Neural progenitor cell (in vitro differentiated cells): ENCODE measurements at regions not wholly inside any gene's neighbourhood (a gene's known extent, or its start where the extent isn't known, plus 50 kb on each side); places are given as distances from the start of the nearest gene placed in this dataset.

Source experiments
- DNase-seq: peaks from one replicate; pipeline ENCODE4 v3.0.0-alpha.2; 2016; ENCODE audit warnings: low spot score
- H2AFZ ChIP-seq: fragments of 200-600 bp; sonication (generic); replicated peaks from 2 replicates; pipeline ENCODE4 v1.6.1; 2016; ENCODE audit warnings: antibody characterized with exemption
- H3F3A ChIP-seq: fragments of 200-600 bp; sonication (generic); 2 replicates; pipeline ENCODE4 v1.6.1; 2016; ENCODE audit warnings: antibody characterized with exemption, low read depth
- H3K27ac ChIP-seq: fragments of 200-600 bp; sonication (generic); 2 replicates; pipeline ENCODE4 v1.5.1; 2016; ENCODE audit warnings: mild to moderate bottlenecking
- H3K27me3 ChIP-seq: fragments of 200-600 bp; sonication (generic); 2 replicates; pipeline ENCODE4 v1.6.1; 2016; ENCODE audit warnings: mild to moderate bottlenecking, moderate library complexity
- H3K36me3 ChIP-seq: fragments of 200-600 bp; sonication (generic); 2 replicates; pipeline ENCODE4 v1.5.1; 2016
- H3K4me1 ChIP-seq: fragments of 200-600 bp; sonication (generic); 2 replicates; pipeline ENCODE4 v1.6.1; 2016; ENCODE audit warnings: mixed run types
- H3K4me2 ChIP-seq: fragments of 200-600 bp; sonication (generic); 2 replicates; pipeline ENCODE4 v1.6.1; 2016
- H3K4me3 ChIP-seq: fragments of 200-600 bp; sonication (generic); 2 replicates; pipeline ENCODE4 v1.5.1; 2016
- H3K79me2 ChIP-seq: fragments of 200-600 bp; sonication (generic); 2 replicates; pipeline ENCODE4 v1.6.1; 2016; ENCODE audit warnings: low read depth
- H3K9ac ChIP-seq: fragments of 200-600 bp; sonication (generic); 2 replicates; pipeline ENCODE4 v1.6.1; 2016
- H3K9me3 ChIP-seq: fragments of 200-600 bp; sonication (generic); 2 replicates; pipeline ENCODE4 v1.5.1; 2016; ENCODE audit warnings: low read depth
- H4K20me1 ChIP-seq: fragments of 200-600 bp; sonication (generic); 2 replicates; pipeline ENCODE4 v1.6.1; 2016; ENCODE audit warnings: low read depth
- H3K27ac Mint-ChIP-seq: 3 replicates; pipeline ENCODE4 v1.8.0; 2021; ENCODE audit warnings: mixed read lengths
- H3K27me3 Mint-ChIP-seq: 2 replicates; pipeline ENCODE4 v1.8.0; 2022; ENCODE audit warnings: low read depth, mild to moderate bottlenecking, inconsistent platforms, moderate library complexity, mixed read lengths; ENCODE audit not compliant: insufficient read depth
- H3K36me3 Mint-ChIP-seq: 3 replicates; pipeline ENCODE4 v1.8.0; 2021; ENCODE audit warnings: mixed read lengths
- H3K4me1 Mint-ChIP-seq: 3 replicates; pipeline ENCODE4 v1.8.0; 2021; ENCODE audit warnings: mixed read lengths
- H3K4me3 Mint-ChIP-seq: 3 replicates; pipeline ENCODE4 v1.8.0; 2021; ENCODE audit warnings: mild to moderate bottlenecking, moderate library complexity, mixed read lengths
- H3K9me3 Mint-ChIP-seq: 3 replicates; pipeline ENCODE4 v1.8.0; 2020; ENCODE audit warnings: mixed read lengths
- EZH2 ChIP-seq: fragments of 200-600 bp; sonication (generic); IDR thresholded peaks from 2 replicates; pipeline ENCODE4 v1.6.1; 2017; ENCODE audit warnings: antibody characterized with exemption, mild to moderate bottlenecking, moderate library complexity
- EZH2phosphoT487 ChIP-seq: fragments of 200-600 bp; sonication (generic); IDR thresholded peaks from 2 replicates; pipeline ENCODE4 v1.6.1; 2017; ENCODE audit warnings: antibody characterized with exemption
- TF ChIP-seq, protein P1 (sequence below): fragments of 200-600 bp; sonication (generic); IDR thresholded peaks from 2 replicates; pipeline ENCODE4 v1.5.1; 2017; ENCODE audit warnings: antibody characterized with exemption, mild to moderate bottlenecking

DNA sequence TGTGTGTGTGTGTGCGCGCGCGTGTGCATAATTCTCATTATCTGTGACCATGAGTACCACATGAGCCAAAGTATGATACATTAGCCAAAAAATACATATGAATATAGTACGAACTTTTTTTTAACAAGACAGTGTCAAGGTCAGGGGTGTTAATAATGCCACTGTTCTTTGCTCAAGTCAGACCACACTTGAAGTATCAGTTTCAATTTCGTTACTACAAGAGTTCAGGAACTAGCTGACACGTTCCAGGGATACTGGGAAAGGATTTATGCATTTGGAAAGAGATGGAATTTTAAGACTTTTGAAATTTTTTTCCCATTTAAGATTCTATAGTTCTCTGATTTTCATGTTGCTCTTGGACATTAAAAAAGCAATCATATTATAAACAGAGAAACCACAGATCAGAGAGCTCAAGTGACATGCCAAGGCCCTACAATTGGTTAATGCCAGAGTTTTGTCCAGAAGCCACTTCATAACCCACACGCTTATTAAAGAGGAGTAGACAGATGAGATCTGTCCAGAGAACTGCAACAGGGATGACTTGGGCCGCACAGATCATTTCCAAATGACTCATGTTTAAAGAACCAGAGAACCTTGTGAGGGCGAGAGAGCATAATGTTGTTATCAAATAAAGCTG, 718.8 kb upstream of the SGCG start:
- Histone ChIP-seq H3K27ac (no peak overlapping the region), H3K36me3 (no peaks in the 10 kb centered on the region), H3K4me3 (no peak overlapping the region), H3K9ac (no peak overlapping the region), H3K9me3 (no peaks in the 10 kb centered on the region), H3K4me1 (no peaks in the 10 kb centered on the region), H3K79me2 (no peaks in the 10 kb centered on the region), H3K4me2 (no peak overlapping the region), H4K20me1 (no peaks in the 10 kb centered on the region), H3F3A (no peaks in the 10 kb centered on the region), H3K27me3 (no peaks in the 10 kb centered on the region), H2AFZ (no peak overlapping the region)
- Mint-ChIP-seq H3K36me3 (no peaks in the 10 kb centered on the region), H3K9me3 (no peaks in the 10 kb centered on the region), H3K4me1 (no peaks in the 10 kb centered on the region), H3K27me3 (no peaks in the 10 kb centered on the region), H3K4me3 (no peak overlapping the region), H3K27ac (peak overlapping the region; percentile 15)
- no peak for DNase-seq
- TF ChIP-seq EZH2 = no peak
- TF ChIP-seq, protein P1, sequence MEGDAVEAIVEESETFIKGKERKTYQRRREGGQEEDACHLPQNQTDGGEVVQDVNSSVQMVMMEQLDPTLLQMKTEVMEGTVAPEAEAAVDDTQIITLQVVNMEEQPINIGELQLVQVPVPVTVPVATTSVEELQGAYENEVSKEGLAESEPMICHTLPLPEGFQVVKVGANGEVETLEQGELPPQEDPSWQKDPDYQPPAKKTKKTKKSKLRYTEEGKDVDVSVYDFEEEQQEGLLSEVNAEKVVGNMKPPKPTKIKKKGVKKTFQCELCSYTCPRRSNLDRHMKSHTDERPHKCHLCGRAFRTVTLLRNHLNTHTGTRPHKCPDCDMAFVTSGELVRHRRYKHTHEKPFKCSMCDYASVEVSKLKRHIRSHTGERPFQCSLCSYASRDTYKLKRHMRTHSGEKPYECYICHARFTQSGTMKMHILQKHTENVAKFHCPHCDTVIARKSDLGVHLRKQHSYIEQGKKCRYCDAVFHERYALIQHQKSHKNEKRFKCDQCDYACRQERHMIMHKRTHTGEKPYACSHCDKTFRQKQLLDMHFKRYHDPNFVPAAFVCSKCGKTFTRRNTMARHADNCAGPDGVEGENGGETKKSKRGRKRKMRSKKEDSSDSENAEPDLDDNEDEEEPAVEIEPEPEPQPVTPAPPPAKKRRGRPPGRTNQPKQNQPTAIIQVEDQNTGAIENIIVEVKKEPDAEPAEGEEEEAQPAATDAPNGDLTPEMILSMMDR = no peak
- TF ChIP-seq EZH2phosphoT487 = no peak

DNA sequence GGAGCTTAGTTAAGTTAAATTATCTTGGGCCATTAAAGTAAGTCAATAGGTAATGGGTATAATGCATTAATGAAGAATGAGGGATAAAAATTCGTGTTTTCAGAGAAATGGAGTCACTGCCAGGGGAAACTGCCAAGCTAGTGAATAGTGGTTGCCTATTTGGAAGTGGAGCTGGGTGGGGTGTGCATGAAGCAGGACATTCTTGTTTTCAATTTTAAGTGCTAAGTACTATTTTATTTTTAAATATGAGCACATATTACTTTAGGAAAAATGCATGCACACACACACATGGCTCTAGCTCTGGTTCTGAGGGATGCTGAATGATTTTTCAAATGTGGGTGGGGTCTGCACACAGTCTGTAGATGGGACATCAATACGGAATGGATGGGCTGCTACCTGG, 717.7 kb upstream of the SGCG start:
- Histone ChIP-seq H3K27ac (no peak overlapping the region), H3K27me3 (no peaks in the 10 kb centered on the region), H3K4me3 (no peak overlapping the region), H3K9ac (no peak overlapping the region), H4K20me1 (no peaks in the 10 kb centered on the region), H3K9me3 (no peaks in the 10 kb centered on the region), H3K36me3 (no peaks in the 10 kb centered on the region), H3K4me2 (no peak overlapping the region), H2AFZ (no peak overlapping the region), H3F3A (no peaks in the 10 kb centered on the region), H3K79me2 (no peaks in the 10 kb centered on the region), H3K4me1 (no peaks in the 10 kb centered on the region)
- no peak for DNase-seq
- H3K27ac Mint-ChIP-seq = peak overlapping the region; percentile 31
- no peak overlapping the region for H3K4me3 Mint-ChIP-seq
- no peaks in the 10 kb centered on the region for H3K9me3 Mint-ChIP-seq
- H3K27me3 Mint-ChIP-seq = no peaks in the 10 kb centered on the region
- no peak for TF ChIP-seq EZH2phosphoT487
- H3K4me1 Mint-ChIP-seq = no peaks in the 10 kb centered on the region
- no peaks in the 10 kb centered on the region for H3K36me3 Mint-ChIP-seq

DNA sequence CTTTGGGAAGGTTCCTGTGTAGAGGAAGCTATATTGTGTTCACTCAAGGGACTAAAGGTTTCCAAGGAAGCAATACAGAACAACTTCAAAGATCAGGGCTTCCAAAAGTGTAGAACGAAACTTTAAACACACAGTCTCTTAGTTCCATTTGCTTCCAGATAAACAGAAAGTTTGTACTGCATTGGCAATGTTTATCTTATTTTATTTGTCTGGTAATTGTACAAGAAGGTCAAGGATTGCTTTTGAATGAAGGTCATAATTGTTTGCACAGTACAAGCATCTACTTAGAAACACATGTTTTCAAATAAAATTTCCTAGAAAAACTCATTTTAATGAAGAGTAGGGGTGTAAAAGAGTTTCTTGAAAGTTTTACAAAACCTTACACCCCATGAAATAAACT, 712.7 kb upstream of the SGCG start:
- Histone ChIP-seq H2AFZ (no peak overlapping the region), H3K36me3 (no peaks in the 10 kb centered on the region), H3K4me1 (no peaks in the 10 kb centered on the region), H3K9ac (no peak overlapping the region), H3F3A (no peaks in the 10 kb centered on the region), H3K9me3 (no peaks in the 10 kb centered on the region), H3K79me2 (no peaks in the 10 kb centered on the region), H3K4me3 (no peak overlapping the region), H3K27me3 (no peaks in the 10 kb centered on the region), H3K4me2 (no peak overlapping the region), H3K27ac (no peak overlapping the region), H4K20me1 (no peaks in the 10 kb centered on the region)
- no peaks in the 10 kb centered on the region for H3K27me3 Mint-ChIP-seq
- H3K27ac Mint-ChIP-seq = no peak overlapping the region
- TF ChIP-seq, protein P1 = no peak
- TF ChIP-seq EZH2 (no peak), EZH2phosphoT487 (no peak)
- no peak for DNase-seq
- H3K4me3 Mint-ChIP-seq = no peak overlapping the region
- H3K36me3 Mint-ChIP-seq = no peaks in the 10 kb centered on the region
- no peaks in the 10 kb centered on the region for H3K4me1 Mint-ChIP-seq
- no peaks in the 10 kb centered on the region for H3K9me3 Mint-ChIP-seq

DNA sequence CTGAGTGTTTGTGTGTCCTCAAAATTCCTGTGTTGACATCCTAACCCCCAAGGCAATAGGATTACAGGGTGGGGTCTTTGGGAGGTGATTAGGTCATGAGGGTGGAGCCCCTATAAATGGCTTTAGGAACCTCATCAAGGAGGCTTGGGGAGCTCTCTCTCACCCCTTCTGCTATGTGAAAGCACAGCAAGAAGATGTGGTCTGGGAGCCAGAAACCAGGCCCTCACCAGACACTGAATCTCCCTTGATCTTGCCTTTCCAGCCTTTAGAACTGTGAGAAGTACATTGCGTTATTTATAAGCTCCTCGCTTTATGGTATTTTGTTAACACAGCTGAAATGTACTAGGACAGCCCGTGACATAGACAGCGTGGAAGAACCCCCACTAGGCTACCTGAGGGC, 712.0 kb upstream of the SGCG start:
- no peaks in the 10 kb centered on the region for H3K27me3 ChIP-seq
- Mint-ChIP-seq H3K4me1 (no peaks in the 10 kb centered on the region), H3K4me3 (no peak overlapping the region), H3K36me3 (no peaks in the 10 kb centered on the region), H3K27ac (no peak overlapping the region), H3K9me3 (no peaks in the 10 kb centered on the region), H3K27me3 (no peaks in the 10 kb centered on the region)
- H2AFZ ChIP-seq = no peak overlapping the region
- no peak for DNase-seq
- no peak overlapping the region for H3K4me2 ChIP-seq
- H3F3A ChIP-seq = no peaks in the 10 kb centered on the region
- TF ChIP-seq, protein P1 = no peak
- TF ChIP-seq EZH2 = no peak
- TF ChIP-seq EZH2phosphoT487 = no peak
- no peaks in the 10 kb centered on the region for H3K4me1 ChIP-seq
- no peak overlapping the region for H3K4me3 ChIP-seq
- H3K9ac ChIP-seq = no peak overlapping the region
- no peaks in the 10 kb centered on the region for H4K20me1 ChIP-seq
- no peaks in the 10 kb centered on the region for H3K9me3 ChIP-seq
- no peaks in the 10 kb centered on the region for H3K79me2 ChIP-seq
- no peak overlapping the region for H3K27ac ChIP-seq
- no peaks in the 10 kb centered on the region for H3K36me3 ChIP-seq
